ENCODE measurements at regions not wholly inside any gene's neighbourhood (a gene's known extent, or its start where the extent isn't known, plus 50 kb on each side); places are given as distances from the start of the nearest gene placed in this dataset.
"Not testable (repeated sequence)": the region's sequence is repeated elsewhere in the genome, so short reads cannot be mapped to it uniquely, and the experiment has no call there.

DNA sequence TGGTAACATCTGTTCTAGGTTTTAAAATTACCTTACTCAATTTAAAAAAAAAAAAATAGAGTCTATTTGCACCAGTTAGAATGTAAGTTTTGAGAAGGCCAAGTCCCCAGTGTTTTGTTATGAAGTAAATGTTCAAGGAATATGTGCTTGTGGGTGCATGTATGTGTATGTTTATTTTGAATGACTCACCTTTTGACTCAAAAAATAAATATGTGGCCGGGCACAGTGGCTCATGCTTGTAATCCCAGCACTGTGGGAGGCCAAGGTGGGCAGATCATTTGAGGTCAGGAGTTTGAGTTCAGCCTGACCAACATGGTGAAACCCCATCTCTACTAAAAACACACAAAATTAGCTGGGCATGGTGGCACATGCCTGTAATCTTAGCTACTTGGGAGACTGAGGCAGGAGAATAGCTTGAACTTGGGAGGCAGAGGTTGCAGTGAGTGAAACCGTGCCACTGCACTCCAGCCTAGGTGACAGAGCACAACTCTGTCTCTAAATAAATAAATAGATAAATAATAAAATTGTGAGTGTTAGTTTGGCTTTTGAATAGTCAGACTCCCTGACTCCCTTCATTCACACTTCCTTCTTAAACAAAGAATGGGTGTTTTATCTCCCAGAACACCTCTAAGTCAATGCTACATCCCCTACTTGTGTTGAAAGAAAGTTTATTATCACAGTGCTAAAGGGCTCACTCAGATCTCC is 511.3 kb upstream of the PCDH7 start:
- no peaks in the 10 kb centered on the region for H3K4me1 ChIP-seq (ENCODE audit: control insufficient read depth, extremely low read depth, insufficient read depth, low read length)
- DNase-seq (ENCODE audit: low read depth, low spot score) (no peak), FAIRE-seq (no peak)
- H3K79me2 ChIP-seq (ENCODE audit: control insufficient read depth, insufficient read depth, low read length), result no peaks in the 10 kb centered on the region
- dilution Hi-C loops (cut with MboI; ENCODE audit: extremely low pct_ligation_motif_present, low sequenced_read_pairs) (no loop called here), intact Hi-C loops (cut with micrococcal nuclease) (no loop called here)
- ChIA-PET CTCF (no interaction called here), POLR2A (no interaction called here)
- BruUV-seq (replicated peaks), result no TSS peak
- no peak overlapping the region for H3K9ac ChIP-seq (replicated peaks; ENCODE audit: extremely low read depth, insufficient read depth, low read length)
- TF ChIP-seq CTCF (IDR thresholded peaks at IDR 0.05; ENCODE audit: extremely low read depth in 1 of 2, insufficient read depth in 1 of 2, low read depth in 1 of 2, low read length in 2 of 2) (no peak), EZH2 (IDR thresholded peaks at IDR 0.05; ENCODE audit: borderline replicate concordance, low read depth, low read length, severe bottlenecking) (no peak), GATA2 (IDR thresholded peaks at IDR 0.05; ENCODE audit: insufficient read depth, insufficient read length, low read depth, low read length) (no peak), MAX (IDR thresholded peaks at IDR 0.05; ENCODE audit: insufficient read depth, insufficient read length) (no peak), FOS (IDR thresholded peaks at IDR 0.05; ENCODE audit: borderline replicate concordance, insufficient read depth, low read length) (peak; percentile 67), POLR2AphosphoS5 (IDR thresholded peaks at IDR 0.05; ENCODE audit: insufficient read depth, low read depth, low read length) (no peak), MYC (IDR thresholded peaks at IDR 0.05; ENCODE audit: low read depth, low read length) (no peak)
- H2AFZ ChIP-seq (ENCODE audit: low read depth, low read length), result no peak overlapping the region
- H3K9me3 ChIP-seq (replicated peaks; ENCODE audit: control insufficient read depth, insufficient read depth, low read length), result no peaks in the 10 kb centered on the region
- no peak overlapping the region for H3K4me3 ChIP-seq (replicated peaks in 1 of 3; ENCODE audit: insufficient read depth in 1 of 3, low read depth in 1 of 3, low read length in 3 of 3)
- no peaks in the 10 kb centered on the region for H4K20me1 ChIP-seq (replicated peaks; ENCODE audit: control insufficient read depth, extremely low read depth, insufficient read depth, low read length)
- H3K27me3 ChIP-seq (ENCODE audit: control insufficient read depth in 2 of 2, insufficient read depth in 2 of 2, low read length in 2 of 2), result no peaks in the 10 kb centered on the region
- no peak overlapping the region for H3K4me2 ChIP-seq (ENCODE audit: insufficient read depth, low read length)
- no peak overlapping the region for H3K27ac ChIP-seq (ENCODE audit: insufficient read depth, low read depth, low read length)
- H3K9me1 ChIP-seq (replicated peaks; ENCODE audit: control insufficient read depth, extremely low read depth, insufficient read depth, low read length), result no peaks in the 10 kb centered on the region
- H3K36me3 ChIP-seq (ENCODE audit: control insufficient read depth in 2 of 2, extremely low read depth in 1 of 2, insufficient read depth in 2 of 2, low read length in 2 of 2), result no peaks in the 10 kb centered on the region

- H3K4me3 ChIP-seq (replicated peaks in 1 of 3; ENCODE audit: insufficient read depth in 1 of 3, low read depth in 1 of 3, low read length in 3 of 3); H4K20me1 ChIP-seq (replicated peaks; ENCODE audit: control insufficient read depth, extremely low read depth, insufficient read depth, low read length); CTCF ChIA-PET; POLR2A ChIA-PET; intact Hi-C loops (cut with micrococcal nuclease); H3K9me3 ChIP-seq (replicated peaks; ENCODE audit: control insufficient read depth, insufficient read depth, low read length); H3K36me3 ChIP-seq (ENCODE audit: control insufficient read depth in 2 of 2, extremely low read depth in 1 of 2, insufficient read depth in 2 of 2, low read length in 2 of 2); H3K79me2 ChIP-seq (ENCODE audit: control insufficient read depth, insufficient read depth, low read length); dilution Hi-C loops (cut with MboI; ENCODE audit: extremely low pct_ligation_motif_present, low sequenced_read_pairs); H3K4me1 ChIP-seq (ENCODE audit: control insufficient read depth, extremely low read depth, insufficient read depth, low read length); H3K9me1 ChIP-seq (replicated peaks; ENCODE audit: control insufficient read depth, extremely low read depth, insufficient read depth, low read length); DNase-seq (ENCODE audit: low read depth, low spot score); H3K27me3 ChIP-seq (ENCODE audit: control insufficient read depth in 2 of 2, insufficient read depth in 2 of 2, low read length in 2 of 2); H3K27ac ChIP-seq (ENCODE audit: insufficient read depth, low read depth, low read length); H2AFZ ChIP-seq (ENCODE audit: low read depth, low read length); BruUV-seq (replicated peaks); FAIRE-seq; H3K4me2 ChIP-seq (ENCODE audit: insufficient read depth, low read length); H3K9ac ChIP-seq (replicated peaks; ENCODE audit: extremely low read depth, insufficient read depth, low read length): not testable (repeated sequence)
Measured at GRCh38 chr4:30215973-30216372, 504.2 kb upstream of the PCDH7 start.

All from endothelial cell of umbilical vein (primary cell).